Amygdala (tissue), 56 donors: ENCODE measurements at regions not wholly inside any gene's neighbourhood (a gene's known extent, or its start where the extent isn't known, plus 50 kb on each side); places are given as distances from the start of the nearest gene placed in this dataset.
"Not testable (repeated sequence)": the region's sequence is repeated elsewhere in the genome, so short reads cannot be mapped to it uniquely, and the experiment has no call there.

Experiments
- DNase-seq, 56 donors: peaks; one replicate each; lab custom pipeline; 2025; lab: John Stamatoyannopoulos, UW

GRCh38 chr21:17390569-17390968, 122.3 kb upstream of the CXADR start:
- no peak for DNase-seq

GRCh38 chr21:17391811-17392340, 121.0 kb upstream of the CXADR start:
- no peak for DNase-seq

- DNase-seq, result no peak
Measured at GRCh38 chr21:17393413-17393812, 119.4 kb upstream of the CXADR start.

GRCh38 chr21:17396948-17397347, 115.9 kb upstream of the CXADR start:
- DNase-seq, result no peak

GRCh38 chr21:17397703-17398102, 115.1 kb upstream of the CXADR start:
- no peak for DNase-seq

DNA sequence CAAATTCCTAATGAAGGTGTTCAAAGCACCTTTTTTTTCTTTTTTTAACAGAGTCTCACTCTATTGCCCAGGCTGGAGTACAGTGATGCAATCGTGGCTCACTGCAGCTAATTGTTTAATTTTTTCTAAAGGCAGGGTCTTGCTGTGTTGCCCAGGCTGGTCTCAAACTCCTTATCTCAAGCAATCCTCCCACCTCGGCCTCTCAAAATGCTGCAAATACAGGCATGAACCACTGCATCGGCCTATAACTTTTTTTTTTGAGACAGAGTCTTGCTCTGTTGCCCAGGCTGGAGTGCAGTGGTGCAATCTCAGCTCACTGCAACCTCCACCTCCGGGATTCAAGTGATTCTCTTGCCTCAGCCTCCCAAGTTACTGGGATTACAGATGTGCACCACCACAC, 113.9 kb upstream of the CXADR start:
- DNase-seq, result not testable (repeated sequence)

- peak in 6 of 56 donors; percentile 10 to 25 (median 20) for DNase-seq
Measured at GRCh38 chr21:17402937-17403336, 109.9 kb upstream of the CXADR start.

- no peak for DNase-seq
Measured at GRCh38 chr21:17406202-17406601, 106.6 kb upstream of the CXADR start.

DNA sequence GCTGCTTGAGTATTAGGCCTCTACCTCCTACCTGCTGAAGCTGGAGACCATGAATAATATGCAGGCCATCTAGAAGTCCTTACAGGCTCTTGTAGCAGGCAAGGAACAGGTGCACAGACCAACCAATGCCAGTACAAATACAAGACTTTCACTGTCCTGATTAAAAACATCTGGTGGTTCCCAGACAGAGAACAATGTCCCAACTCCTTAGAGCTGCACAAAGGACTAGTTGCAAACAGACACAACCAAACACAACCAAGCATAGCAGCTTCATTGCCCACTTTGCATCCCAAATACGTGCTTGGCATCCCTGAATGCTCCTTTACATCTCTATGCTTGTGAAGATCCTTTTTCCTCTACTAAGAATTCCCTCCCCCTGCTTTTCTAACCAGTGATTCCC, 98.1 kb upstream of the CXADR start:
- peak in 17 of 56 donors; percentile 3 to 71 (median 31) for DNase-seq

DNA sequence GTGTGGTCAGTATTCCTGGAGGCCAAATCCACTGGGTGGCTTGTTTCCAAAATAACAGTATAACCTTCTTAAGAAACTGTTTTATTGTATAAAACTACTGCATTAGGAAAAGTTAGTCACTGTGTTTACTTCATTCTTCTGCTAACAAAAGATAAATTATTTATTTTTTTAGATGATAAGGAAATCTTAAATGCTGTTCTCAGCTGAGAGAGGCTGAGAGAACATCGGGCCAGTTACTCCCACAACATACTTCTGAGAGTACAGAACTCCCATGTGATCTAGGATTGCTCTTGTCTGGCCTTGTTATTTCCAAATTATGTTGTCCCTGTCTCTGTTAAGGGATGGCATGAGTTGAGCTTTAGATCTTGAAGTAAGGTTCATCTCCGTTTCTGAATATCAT, 96.7 kb upstream of the CXADR start:
- no peak for DNase-seq

- DNase-seq, result no peak
Measured at GRCh38 chr21:17422931-17423330, 89.9 kb upstream of the CXADR start.

GRCh38 chr21:17427157-17427556, 85.7 kb upstream of the CXADR start:
- DNase-seq, result peak in 23 of 56 donors; percentile 8 to 69 (median 40)

DNA sequence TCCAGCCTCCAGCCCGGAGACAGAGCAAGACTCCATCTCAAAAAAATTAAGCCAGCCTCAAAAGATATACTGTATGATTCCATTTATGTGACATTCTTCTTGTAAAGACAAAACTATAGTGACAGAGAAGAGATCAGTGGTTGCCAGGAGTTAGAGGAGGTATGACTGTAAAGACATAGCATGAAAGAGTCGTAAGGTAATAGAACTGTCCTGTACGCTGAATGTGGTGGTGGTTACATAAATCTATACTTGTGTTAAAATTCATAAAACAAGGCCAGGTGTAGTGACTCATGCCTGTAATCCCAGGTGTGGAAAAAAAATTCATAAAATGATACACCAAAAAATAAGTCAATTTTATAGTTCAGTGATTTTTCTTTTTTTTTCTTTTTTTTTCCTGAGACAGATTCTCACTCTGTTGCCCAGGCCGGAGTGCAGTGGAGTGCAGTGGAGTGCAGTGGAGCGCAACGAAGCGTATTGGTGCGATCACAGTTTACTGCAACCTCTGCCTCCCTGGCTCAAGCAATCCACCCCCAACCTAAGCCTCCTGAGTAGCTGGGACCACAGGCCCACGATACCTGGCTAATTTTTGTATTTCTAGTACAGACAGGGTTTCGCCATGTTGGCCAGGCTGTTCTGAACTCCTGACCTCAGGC, 84.9 kb upstream of the CXADR start:
- no peak for DNase-seq

- no peak for DNase-seq
Measured at GRCh38 chr21:17428484-17428869, 84.4 kb upstream of the CXADR start.

- no peak for DNase-seq
Measured at GRCh38 chr21:17428980-17429379, 83.9 kb upstream of the CXADR start.

DNA sequence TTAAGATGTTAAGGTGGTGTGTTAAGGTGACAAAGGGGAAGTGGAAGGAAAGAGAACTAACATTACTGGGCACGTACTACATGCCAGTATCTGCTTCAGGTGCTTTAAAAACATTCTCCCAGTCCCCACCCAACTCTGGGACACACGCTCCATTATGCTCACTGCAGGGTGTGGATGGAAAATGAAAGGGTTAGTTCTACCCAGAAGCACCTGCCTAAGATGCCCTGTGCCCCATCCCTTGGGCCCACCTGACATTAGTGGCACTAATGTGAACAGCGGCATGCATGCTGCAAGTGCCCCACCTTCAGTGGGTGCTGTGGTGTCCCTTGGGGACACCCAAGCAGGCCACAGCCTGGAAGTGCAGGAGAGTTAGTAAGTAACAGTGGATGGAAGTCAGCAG, 82.9 kb upstream of the CXADR start:
- DNase-seq, result no peak

DNA sequence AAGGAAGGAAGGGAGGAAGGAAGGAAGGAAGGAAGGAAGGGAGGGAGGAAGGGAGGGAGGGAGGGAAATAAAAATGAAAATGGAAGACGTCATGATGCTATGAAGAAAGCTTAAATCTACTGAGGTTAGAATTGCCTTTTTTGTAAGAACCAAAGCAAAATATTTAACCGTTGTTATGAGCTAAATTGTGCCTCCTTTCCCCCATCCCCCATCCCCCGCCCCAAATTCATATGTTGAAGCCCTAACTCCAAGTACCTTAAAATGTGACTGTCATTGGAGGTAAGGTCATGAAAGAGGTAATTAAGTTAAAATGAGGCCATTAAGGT, 80.1 kb upstream of the CXADR start:
- no peak for DNase-seq

- DNase-seq, result no peak
Measured at GRCh38 chr21:17433730-17434129, 79.1 kb upstream of the CXADR start.

DNA sequence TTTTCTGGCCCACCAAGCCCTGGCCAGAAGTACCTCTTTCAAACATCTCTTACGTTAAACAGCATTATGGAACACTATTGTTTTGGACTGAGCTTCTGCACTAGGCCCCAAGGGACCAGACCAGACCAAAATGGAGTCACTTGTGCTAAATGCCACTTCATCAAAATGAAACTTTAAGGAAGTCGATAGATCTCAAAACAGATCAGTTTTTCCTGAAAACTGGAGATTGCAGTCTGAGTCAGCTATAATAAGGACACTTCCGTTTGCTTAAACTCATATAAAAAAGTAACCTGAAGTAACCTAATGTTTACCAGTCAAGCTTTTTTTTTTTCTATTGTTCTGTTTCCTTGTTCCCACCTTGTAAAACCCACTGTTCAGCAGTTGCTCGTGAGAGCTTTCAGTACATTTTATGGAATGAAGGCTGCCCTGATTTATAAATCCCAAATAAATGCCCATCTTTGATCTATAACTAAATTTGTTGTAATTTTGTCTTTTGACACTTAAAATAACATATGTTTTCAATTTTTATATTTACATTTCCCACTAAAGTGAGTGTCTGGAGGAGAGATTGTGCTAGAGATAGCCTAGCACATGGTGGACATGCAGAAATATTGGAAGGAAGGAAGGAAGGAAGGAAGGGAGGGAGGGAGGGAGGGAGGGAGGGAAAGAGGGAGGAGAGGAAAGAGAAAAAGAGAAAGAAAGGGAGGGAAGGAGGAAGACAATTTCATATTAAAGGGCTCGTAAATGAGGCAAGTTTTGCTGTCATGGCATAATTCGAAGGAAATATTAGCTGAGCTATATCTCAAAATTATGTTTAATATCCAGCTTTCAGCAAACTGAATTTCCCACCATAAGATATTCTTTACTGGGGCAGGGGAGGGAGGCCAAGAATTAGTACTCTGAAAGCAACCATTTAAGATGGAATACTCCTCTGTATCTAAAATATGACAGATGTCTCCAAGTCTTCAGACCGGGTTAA, 77.0 kb upstream of the CXADR start:
- no peak for DNase-seq

DNA sequence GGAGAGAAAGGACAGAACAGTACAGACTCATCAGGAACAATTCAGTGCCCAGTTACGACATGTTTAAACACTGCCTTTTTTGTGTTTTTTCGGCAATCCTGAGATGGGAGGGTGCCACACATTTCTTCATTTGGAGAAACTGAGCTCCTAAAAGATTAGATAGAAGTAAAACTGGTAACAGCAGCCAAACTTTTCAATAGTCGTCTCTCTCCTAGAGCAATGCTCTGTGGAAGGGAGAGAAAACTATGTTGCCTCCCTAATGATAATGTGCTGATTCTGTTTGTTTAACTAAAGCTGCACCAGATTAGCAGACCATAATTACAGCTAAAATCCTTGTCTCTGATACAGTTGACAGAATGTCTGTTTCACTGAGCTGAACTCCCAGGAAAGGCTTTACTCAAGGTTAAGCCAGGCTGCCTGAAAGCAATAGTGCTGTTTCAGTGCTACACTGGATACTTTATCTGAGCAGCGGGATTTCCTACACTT, 76.2 kb upstream of the CXADR start:
- no peak for DNase-seq

- DNase-seq, result peak in 14 of 56 donors; percentile 10 to 43 (median 22)
Measured at GRCh38 chr21:17438635-17439034, 74.2 kb upstream of the CXADR start.

- no peak for DNase-seq
Measured at GRCh38 chr21:17440969-17441368, 71.9 kb upstream of the CXADR start.
